IMR-90 (cell line): ENCODE measurements at regions not wholly inside any gene's neighbourhood (a gene's known extent, or its start where the extent isn't known, plus 50 kb on each side); places are given as distances from the start of the nearest gene placed in this dataset.

ENCODE experiments used
- ATAC-seq: fragments of 200-7000 bp; cut with Tn5 transposase; 2 replicates; pipeline ENCODE4 v1.9.1; 2020; ENCODE audit warnings: low read depth, mild to moderate bottlenecking, moderate library complexity
- BruUV-seq: library from RNA; stranded (reverse); fragments of 400-500 nt; replicated peaks from 2 replicates; lab custom pipeline; 2021; lab: Mats Ljungman, UMichigan
- CTCF ChIA-PET: fragments of 300-600 bp; formaldehyde crosslinking; extraction: SDS; loops from one replicate; lab custom pipeline; 2021; ENCODE audit warnings: antibody characterized with exemption; lab: Yijun Ruan, JAX
- POLR2A ChIA-PET: fragments of 300-600 bp; sonication (Branson Sonifier 250); formaldehyde crosslinking; loops from one replicate; lab custom pipeline; 2022; ENCODE audit warnings: antibody characterized with exemption; ENCODE audit not compliant: unreplicated experiment; lab: Charles Lee
- DNase-seq: peaks from one replicate; pipeline ENCODE4 v3.0.0; 2013
- H2AFZ ChIP-seq: replicated peaks from 2 replicates; pipeline ENCODE3; 2013; ENCODE audit warnings: low read length, mild to moderate bottlenecking; ENCODE audit not compliant: poor library complexity
- H2AK5ac ChIP-seq: 2 replicates; pipeline ENCODE4 v1.6.1; 2013; ENCODE audit warnings: low read depth, low read length, inconsistent platforms
- H2AK9ac ChIP-seq: replicated peaks from 2 replicates; pipeline ENCODE3; 2013; ENCODE audit warnings: mild to moderate bottlenecking, low read depth, low read length, moderate library complexity; ENCODE audit not compliant: poor library complexity
- H2BK120ac ChIP-seq: 2 replicates; pipeline ENCODE4 v1.6.1; 2013; ENCODE audit warnings: low read depth, low read length, inconsistent platforms
- H2BK15ac ChIP-seq: 3 replicates; pipeline ENCODE4 v1.6.1; 2013; ENCODE audit warnings: low read depth, low read length, inconsistent platforms
- H2BK20ac ChIP-seq: 2 replicates; pipeline ENCODE4 v1.6.1; 2013; ENCODE audit warnings: low read depth, mild to moderate bottlenecking, inconsistent platforms, low read length, moderate library complexity
- H2BK5ac ChIP-seq: 2 replicates; pipeline ENCODE4 v1.6.1; 2013; ENCODE audit warnings: mild to moderate bottlenecking, low read depth, low read length, inconsistent platforms; ENCODE audit not compliant: poor library complexity, severe bottlenecking
- H3K14ac ChIP-seq: replicated peaks from 2 replicates; pipeline ENCODE4 v1.6.1; 2013; ENCODE audit warnings: low read depth, low read length, inconsistent platforms
- H3K18ac ChIP-seq: 2 replicates; pipeline ENCODE4 v1.6.1; 2013; ENCODE audit warnings: low read depth, low read length, control low read depth
- H3K23ac ChIP-seq: 2 replicates; pipeline ENCODE4 v1.6.1; 2013; ENCODE audit warnings: low read depth, low read length, inconsistent platforms
- H3K27ac ChIP-seq: 2 replicates; pipeline ENCODE4 v1.5.1; 2013; ENCODE audit warnings: mild to moderate bottlenecking, control low read depth, low read length; ENCODE audit not compliant: insufficient read depth
- H3K27me3 ChIP-seq: 2 replicates; pipeline ENCODE4 v1.6.1; 2013; ENCODE audit warnings: low read length; ENCODE audit not compliant: control insufficient read depth, insufficient read depth
- H3K36me3 ChIP-seq: 2 replicates; pipeline ENCODE4 v1.6.1; 2013; ENCODE audit warnings: low read length, mixed read lengths; ENCODE audit not compliant: control insufficient read depth, insufficient read depth
- H3K4ac ChIP-seq: 2 replicates; pipeline ENCODE4 v1.6.1; 2013; ENCODE audit warnings: low read depth, low read length, inconsistent platforms
- H3K4me1 ChIP-seq: 2 replicates; pipeline ENCODE4 v1.6.1; 2013; ENCODE audit warnings: low read length, mixed read lengths; ENCODE audit not compliant: control insufficient read depth, insufficient read depth
- H3K4me2 ChIP-seq: 2 replicates; pipeline ENCODE4 v1.6.1; 2013; ENCODE audit warnings: low read depth, mild to moderate bottlenecking, control low read depth, low read length, moderate library complexity
- H3K4me3 ChIP-seq: 2 replicates; pipeline ENCODE4 v1.5.1; 2013; ENCODE audit warnings: low read depth, mild to moderate bottlenecking, control low read depth, low read length, moderate library complexity; ENCODE audit not compliant: insufficient read depth
- H3K56ac ChIP-seq: 2 replicates; pipeline ENCODE4 v1.6.1; 2013; ENCODE audit warnings: low read length, inconsistent platforms; ENCODE audit not compliant: insufficient read depth; ENCODE audit errors: extremely low read depth
- H3K79me1 ChIP-seq, 2 experiments: 2 replicates each; pipeline ENCODE4 v1.6.1; 2013; ENCODE audit warnings: low read length in 2 of 2, inconsistent platforms in 1 of 2, low read depth in 1 of 2
- H3K9ac ChIP-seq: 2 replicates; pipeline ENCODE4 v1.6.1; 2013; ENCODE audit warnings: low read depth, low read length, control low read depth
- H3K9me1 ChIP-seq: 2 replicates; pipeline ENCODE4 v1.6.1; 2013; ENCODE audit warnings: low read length, inconsistent platforms; ENCODE audit not compliant: insufficient read depth
- H3K9me3 ChIP-seq: 2 replicates; pipeline ENCODE4 v1.6.1; 2013; ENCODE audit warnings: low read length; ENCODE audit not compliant: control insufficient read depth, insufficient read depth
- H4K20me1 ChIP-seq: 2 replicates; pipeline ENCODE4 v1.6.1; 2013; ENCODE audit warnings: low read length, inconsistent platforms; ENCODE audit not compliant: insufficient read depth
- H4K5ac ChIP-seq: 2 replicates; pipeline ENCODE4 v1.6.1; 2013; ENCODE audit warnings: mild to moderate bottlenecking, low read depth, low read length, control low read depth
- H4K8ac ChIP-seq, 2 experiments: 2 replicates each; pipeline ENCODE4 v1.6.1; 2013; ENCODE audit warnings: low read depth in 2 of 2, low read length in 2 of 2, control low read depth in 1 of 2, inconsistent platforms in 1 of 2
- H4K91ac ChIP-seq: 2 replicates; pipeline ENCODE4 v1.6.1; 2013; ENCODE audit warnings: low read depth, low read length, inconsistent platforms; ENCODE audit not compliant: insufficient read depth
- BHLHE40 ChIP-seq: fragments of 150-350 bp; IDR thresholded peaks from 2 replicates; pipeline ENCODE4 v1.6.1; 2016; ENCODE audit warnings: mild to moderate bottlenecking, low read depth, low read length
- CEBPB ChIP-seq: IDR thresholded peaks from 2 replicates; pipeline ENCODE4 v1.6.1; 2012; ENCODE audit warnings: low read depth, low read length, improper control_type of control experiment
- CHD1 ChIP-seq: IDR thresholded peaks from 2 replicates; pipeline ENCODE4 v1.6.1; 2012; ENCODE audit warnings: low read depth, low read length, improper control_type of control experiment
- FOS ChIP-seq: fragments of 150-350 bp; IDR thresholded peaks from 2 replicates; pipeline ENCODE4 v1.6.1; 2016; ENCODE audit warnings: low read depth, low read length
- MAFK ChIP-seq: IDR thresholded peaks from 2 replicates; pipeline ENCODE4 v1.6.1; 2012; ENCODE audit warnings: low read depth, low read length, improper control_type of control experiment
- MAZ ChIP-seq: IDR thresholded peaks from 2 replicates; pipeline ENCODE4 v1.6.1; 2012; ENCODE audit warnings: low read depth, mild to moderate bottlenecking, low read length, improper control_type of control experiment, moderate library complexity, borderline replicate concordance
- MXI1 ChIP-seq: IDR thresholded peaks from 2 replicates; pipeline ENCODE4 v1.6.1; 2012; ENCODE audit warnings: low read depth, mild to moderate bottlenecking, low read length, moderate library complexity, borderline replicate concordance
- NFE2L2 ChIP-seq: fragments of 150-350 bp; IDR thresholded peaks from 2 replicates; pipeline ENCODE4 v1.6.1; 2016; ENCODE audit warnings: low read depth, mild to moderate bottlenecking, low read length
- RAD21 ChIP-seq: IDR thresholded peaks from 2 replicates; pipeline ENCODE4 v1.6.1; 2012; ENCODE audit warnings: low read length, improper control_type of control experiment
- RCOR1 ChIP-seq: IDR thresholded peaks from 2 replicates; pipeline ENCODE4 v1.6.1; 2012; ENCODE audit warnings: mild to moderate bottlenecking, low read length, improper control_type of control experiment; ENCODE audit not compliant: insufficient replicate concordance
- RFX5 ChIP-seq: IDR thresholded peaks from 2 replicates; pipeline ENCODE4 v1.8.0; 2012; ENCODE audit warnings: low read depth, mild to moderate bottlenecking, low read length, moderate library complexity
- SMC3 ChIP-seq: fragments of 150-350 bp; IDR thresholded peaks from 2 replicates; pipeline ENCODE4 v1.6.1; 2016; ENCODE audit warnings: low read depth, mild to moderate bottlenecking, antibody characterized with exemption, low read length, moderate library complexity
- WGBS, 2 experiments: methylation state at CpG; one replicate each; pipeline versions ENCODE4 v1.1.5 to v1.1.7; 2013; ENCODE audit warnings: missing lambda C conversion rate in 2 of 2; ENCODE audit not compliant: insufficient read length in 1 of 2; ENCODE audit errors: extremely low coverage in 2 of 2; 5-methylcytosine and 5-hydroxymethylcytosine counted together
- dilution Hi-C: fragments of 300-500 bp; cut with HindIII; formaldehyde crosslinking; loops from one replicate; pipeline ENCODE4 v1.14.3; 2018; ENCODE audit warnings: low sequenced_read_pairs; ENCODE audit not compliant: unreplicated experiment
- in situ Hi-C: fragments of 300-500 bp; cut with MboI; formaldehyde crosslinking; loops from 3 replicates; pipeline ENCODE4 v1.14.3; 2019; ENCODE audit warnings: low sequenced_read_pairs, inconsistent platforms, mixed read lengths
- intact Hi-C: fragments of 100-400 bp; cut with micrococcal nuclease; formaldehyde crosslinking; loops from 2 replicates; pipeline ENCODE4 v1.10.0; 2022
- TF ChIP-seq, protein P1 (sequence below): conservative IDR thresholded peaks from 2 replicates; pipeline ENCODE4 v1.5.1; 2012; ENCODE audit warnings: mild to moderate bottlenecking, low read depth, low read length, improper control_type of control experiment
- TF ChIP-seq, protein P2 (sequence below): fragments of 150-350 bp; IDR thresholded peaks from 2 replicates; pipeline ENCODE4 v1.6.1; 2016; ENCODE audit warnings: low read depth, mild to moderate bottlenecking, low read length, moderate library complexity, borderline replicate concordance

- no CpG with 5 or more reads among the region's 3 CpGs for WGBS, 2 experiments
- POLR2A ChIA-PET = no interaction called here
- intact Hi-C loops = loop anchor here (5.0 kb wide), 1 partner anchor 36 kb away; no protein-coding TSS in a partner anchor
Measured at GRCh38 chr6:139641376-139641775, 266.9 kb upstream of the CITED2 start.

More at GRCh38 chr6:139641376-139641775, 266.9 kb upstream of the CITED2 start:
- Histone ChIP-seq H2AK9ac (no peak overlapping the region), H3K18ac (no peak overlapping the region), H3K9ac (no peak overlapping the region), H3K27ac (no peak overlapping the region), H2BK5ac (no peak overlapping the region), H3K27me3 (no peaks in the 10 kb centered on the region), H3K23ac (no peak overlapping the region), H4K8ac (no peak overlapping the region), H2AFZ (no peak overlapping the region), H3K9me1 (no peaks in the 10 kb centered on the region), H2BK120ac (no peak overlapping the region), H3K4me3 (no peak overlapping the region), H3K79me1 (no peaks in the 10 kb centered on the region), H3K14ac (no peak overlapping the region), H3K56ac (no peak overlapping the region), H3K4me1 (peaks cover 2% of the 10 kb centered on the region; the same call in 1 of the 2 replicates), H4K20me1 (no peaks in the 10 kb centered on the region), H2BK20ac (no peak overlapping the region), H2BK15ac (no peak overlapping the region), H3K36me3 (no peaks in the 10 kb centered on the region), H3K4ac (no peak overlapping the region), H4K91ac (no peak overlapping the region), H3K9me3 (no peaks in the 10 kb centered on the region), H3K4me2 (no peak overlapping the region), H2AK5ac (no peak overlapping the region), H4K5ac (no peak overlapping the region)
- TF ChIP-seq, protein P1, sequence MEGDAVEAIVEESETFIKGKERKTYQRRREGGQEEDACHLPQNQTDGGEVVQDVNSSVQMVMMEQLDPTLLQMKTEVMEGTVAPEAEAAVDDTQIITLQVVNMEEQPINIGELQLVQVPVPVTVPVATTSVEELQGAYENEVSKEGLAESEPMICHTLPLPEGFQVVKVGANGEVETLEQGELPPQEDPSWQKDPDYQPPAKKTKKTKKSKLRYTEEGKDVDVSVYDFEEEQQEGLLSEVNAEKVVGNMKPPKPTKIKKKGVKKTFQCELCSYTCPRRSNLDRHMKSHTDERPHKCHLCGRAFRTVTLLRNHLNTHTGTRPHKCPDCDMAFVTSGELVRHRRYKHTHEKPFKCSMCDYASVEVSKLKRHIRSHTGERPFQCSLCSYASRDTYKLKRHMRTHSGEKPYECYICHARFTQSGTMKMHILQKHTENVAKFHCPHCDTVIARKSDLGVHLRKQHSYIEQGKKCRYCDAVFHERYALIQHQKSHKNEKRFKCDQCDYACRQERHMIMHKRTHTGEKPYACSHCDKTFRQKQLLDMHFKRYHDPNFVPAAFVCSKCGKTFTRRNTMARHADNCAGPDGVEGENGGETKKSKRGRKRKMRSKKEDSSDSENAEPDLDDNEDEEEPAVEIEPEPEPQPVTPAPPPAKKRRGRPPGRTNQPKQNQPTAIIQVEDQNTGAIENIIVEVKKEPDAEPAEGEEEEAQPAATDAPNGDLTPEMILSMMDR = no peak
- TF ChIP-seq MAFK = no peak
- TF ChIP-seq RCOR1 = no peak
- no peak for TF ChIP-seq MXI1
- TF ChIP-seq SMC3 = no peak
- no peak for TF ChIP-seq MAZ
- no peak for TF ChIP-seq NFE2L2
- no peak for TF ChIP-seq RFX5
- no peak for TF ChIP-seq CHD1
- TF ChIP-seq BHLHE40 = no peak
- TF ChIP-seq, protein P2, sequence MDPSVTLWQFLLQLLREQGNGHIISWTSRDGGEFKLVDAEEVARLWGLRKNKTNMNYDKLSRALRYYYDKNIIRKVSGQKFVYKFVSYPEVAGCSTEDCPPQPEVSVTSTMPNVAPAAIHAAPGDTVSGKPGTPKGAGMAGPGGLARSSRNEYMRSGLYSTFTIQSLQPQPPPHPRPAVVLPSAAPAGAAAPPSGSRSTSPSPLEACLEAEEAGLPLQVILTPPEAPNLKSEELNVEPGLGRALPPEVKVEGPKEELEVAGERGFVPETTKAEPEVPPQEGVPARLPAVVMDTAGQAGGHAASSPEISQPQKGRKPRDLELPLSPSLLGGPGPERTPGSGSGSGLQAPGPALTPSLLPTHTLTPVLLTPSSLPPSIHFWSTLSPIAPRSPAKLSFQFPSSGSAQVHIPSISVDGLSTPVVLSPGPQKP = no peak
- no peak for TF ChIP-seq FOS
- TF ChIP-seq CEBPB = no peak
- no peak for TF ChIP-seq RAD21
- CTCF ChIA-PET = no interaction called here
- ATAC-seq (no peak), DNase-seq (no peak)
- dilution Hi-C loops (no loop called here), in situ Hi-C loops (no loop called here)
- no TSS peak for BruUV-seq
